ENCODE measurements at regions not wholly inside any gene's neighbourhood (a gene's known extent, or its start where the extent isn't known, plus 50 kb on each side); places are given as distances from the start of the nearest gene placed in this dataset.
"Not testable (repeated sequence)": the region's sequence is repeated elsewhere in the genome, so short reads cannot be mapped to it uniquely, and the experiment has no call there.

DNA sequence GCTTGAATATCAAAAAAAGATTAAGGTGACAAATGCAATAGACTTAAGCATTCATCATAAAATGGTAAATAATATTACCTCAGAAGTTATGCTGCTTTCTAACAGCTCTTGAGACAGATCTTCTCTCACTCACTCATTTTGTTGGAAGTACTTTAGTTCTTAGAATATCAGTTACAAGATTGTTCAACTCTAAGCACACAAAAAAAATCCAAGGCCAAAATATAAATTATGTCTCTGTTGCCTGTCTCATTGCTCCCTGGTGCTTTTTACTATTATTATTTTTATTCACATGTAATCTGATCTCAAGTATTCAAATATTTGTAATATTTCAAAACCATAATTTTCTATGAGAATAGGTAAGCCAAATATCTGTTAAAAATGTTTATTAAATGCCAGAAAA lies 259.4 kb upstream of the HSF2 start:
- in situ Hi-C loops (cut with HindIII; ENCODE audit: low sequenced_read_pairs): no loop called here

- in situ Hi-C loops (cut with HindIII; ENCODE audit: low sequenced_read_pairs): no loop called here
Measured at GRCh38 chr6:122141246-122141645, 258.2 kb upstream of the HSF2 start.

GRCh38 chr6:122143813-122144601 lies 255.4 kb upstream of the HSF2 start:
- in situ Hi-C loops (cut with HindIII; ENCODE audit: low sequenced_read_pairs): no loop called here

DNA sequence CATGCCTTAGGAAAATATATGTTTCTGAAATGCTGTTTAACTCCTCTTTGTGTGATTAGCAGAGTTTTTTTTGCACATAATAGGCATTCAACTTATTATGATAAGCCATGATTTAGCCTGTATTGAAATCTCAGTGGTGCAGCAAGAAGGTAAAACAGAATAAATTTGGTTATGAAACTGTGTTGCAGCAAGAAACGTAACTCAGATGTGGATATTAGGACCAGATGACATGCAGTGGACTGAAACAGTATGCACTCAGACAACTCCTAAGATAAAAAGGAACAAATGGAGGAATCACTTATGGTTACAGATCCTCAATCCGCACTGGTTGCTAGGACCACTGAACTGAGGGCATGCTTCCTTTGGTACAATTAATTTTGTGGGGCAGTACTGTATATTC lies 254.2 kb upstream of the HSF2 start:
- in situ Hi-C loops (cut with HindIII; ENCODE audit: low sequenced_read_pairs): no loop called here

GRCh38 chr6:122145741-122146240 lies 253.7 kb upstream of the HSF2 start:
- in situ Hi-C loops (cut with HindIII; ENCODE audit: low sequenced_read_pairs): no loop called here

DNA sequence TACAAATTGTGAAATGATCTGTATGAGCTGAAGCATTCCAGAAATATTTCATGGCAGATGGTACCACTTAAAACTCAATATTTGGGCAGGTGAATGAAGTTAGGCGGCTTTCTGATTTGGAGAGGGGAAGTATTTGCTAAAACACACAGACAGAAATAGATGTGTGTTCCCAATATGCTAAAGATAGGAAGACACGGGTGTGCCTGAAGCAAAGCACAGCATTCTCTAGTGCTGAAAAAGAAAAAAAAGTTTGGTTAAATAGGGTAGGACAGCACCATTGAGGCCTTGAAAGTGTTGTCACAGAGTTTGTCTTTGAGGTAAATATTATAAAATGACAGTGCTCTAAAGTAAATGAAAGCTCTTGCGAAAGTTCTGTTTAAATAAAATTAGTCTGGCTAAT lies 252.2 kb upstream of the HSF2 start:
- in situ Hi-C loops (cut with HindIII; ENCODE audit: low sequenced_read_pairs): no loop called here

GRCh38 chr6:122151066-122151465 lies 248.4 kb upstream of the HSF2 start:
- in situ Hi-C loops (cut with HindIII; ENCODE audit: low sequenced_read_pairs): no loop called here

GRCh38 chr6:122151763-122152162 lies 247.7 kb upstream of the HSF2 start:
- in situ Hi-C loops (cut with HindIII; ENCODE audit: low sequenced_read_pairs): no loop called here

DNA sequence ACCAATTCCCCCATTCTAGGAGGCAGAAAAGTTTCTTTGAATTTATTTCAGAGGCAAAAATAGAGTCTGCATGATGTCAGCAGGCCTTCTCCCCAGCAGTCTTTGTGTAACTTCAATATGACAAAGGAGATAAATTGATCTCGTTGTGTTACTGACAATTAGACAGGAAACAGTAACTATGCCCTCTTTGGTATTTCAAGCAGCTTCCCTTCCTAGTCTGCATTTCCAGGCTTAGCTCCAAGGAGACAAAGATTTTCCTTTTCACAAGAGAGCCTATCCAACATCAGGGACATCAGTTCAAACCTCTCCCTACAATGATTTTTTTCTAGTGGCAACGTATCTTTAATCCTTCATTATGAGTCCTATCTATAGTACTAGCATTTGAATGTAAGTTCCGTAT lies 245.9 kb upstream of the HSF2 start:
- in situ Hi-C loops (cut with HindIII; ENCODE audit: low sequenced_read_pairs): no loop called here

DNA sequence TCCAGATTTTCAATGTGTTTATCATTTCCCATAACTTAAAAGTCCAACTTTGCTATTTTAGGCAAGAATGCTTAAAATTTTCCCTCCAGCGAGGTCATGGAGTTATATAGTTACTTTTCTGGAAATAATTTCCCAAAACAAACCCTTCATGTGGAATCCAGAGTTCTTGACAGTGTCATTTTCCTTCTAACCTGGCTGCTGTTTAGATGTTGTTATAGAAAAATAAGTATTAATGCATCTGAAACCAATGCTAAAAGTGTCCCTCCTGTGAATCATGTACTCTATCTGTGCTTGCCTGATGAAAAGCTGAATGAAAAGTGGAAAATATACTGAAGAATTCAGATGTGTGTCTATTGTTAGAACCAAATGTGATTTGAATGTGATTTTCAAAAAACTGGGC lies 245.3 kb upstream of the HSF2 start:
- in situ Hi-C loops (cut with HindIII; ENCODE audit: low sequenced_read_pairs): no loop called here

GRCh38 chr6:122154912-122155575 lies 244.4 kb upstream of the HSF2 start:
- in situ Hi-C loops (cut with HindIII; ENCODE audit: low sequenced_read_pairs): no loop called here

- in situ Hi-C loops (cut with HindIII; ENCODE audit: low sequenced_read_pairs): no loop called here
Measured at GRCh38 chr6:122161136-122161535, 238.3 kb upstream of the HSF2 start.

GRCh38 chr6:122165014-122165413 lies 234.4 kb upstream of the HSF2 start:
- in situ Hi-C loops (cut with HindIII; ENCODE audit: low sequenced_read_pairs): no loop called here

DNA sequence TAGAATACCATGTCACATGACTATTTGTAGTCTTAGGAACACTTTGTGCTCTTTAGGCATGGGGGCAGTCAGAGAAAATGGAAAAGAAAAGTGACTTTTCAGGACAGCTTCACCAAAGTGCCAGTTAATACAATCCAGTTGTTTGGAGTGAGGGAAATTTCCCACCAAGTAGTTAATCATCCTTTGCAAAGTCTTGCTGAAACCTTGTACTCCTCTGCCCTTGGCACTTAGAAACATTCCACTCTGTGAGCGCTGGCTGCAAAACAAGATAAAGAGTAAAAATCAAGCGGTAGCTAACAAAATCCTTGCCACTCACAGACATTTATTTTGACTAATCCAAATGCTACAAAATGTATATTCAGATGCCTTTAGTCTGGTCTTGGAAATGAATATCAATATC lies 229.2 kb upstream of the HSF2 start:
- in situ Hi-C loops (cut with HindIII; ENCODE audit: low sequenced_read_pairs): no loop called here

GRCh38 chr6:122178988-122179387 lies 220.5 kb upstream of the HSF2 start:
- in situ Hi-C loops (cut with HindIII; ENCODE audit: low sequenced_read_pairs): no loop called here

DNA sequence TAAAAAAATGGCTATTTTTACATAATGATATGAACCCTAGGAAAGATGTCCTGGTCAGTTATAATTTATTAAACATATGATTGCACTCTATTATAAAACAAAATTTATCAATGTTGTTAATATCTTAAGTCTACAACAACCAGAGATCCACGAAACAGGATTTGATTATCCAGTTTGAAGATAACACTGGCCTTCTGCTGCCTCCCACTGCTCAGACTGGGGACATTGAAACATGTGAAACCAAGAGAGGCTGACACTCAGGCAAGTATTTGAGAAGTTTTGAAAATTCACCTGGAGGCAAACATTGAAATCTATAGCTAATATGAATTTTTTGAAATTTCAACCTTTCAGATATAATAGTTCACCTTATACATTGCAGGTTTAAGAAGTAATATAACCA lies 219.3 kb upstream of the HSF2 start:
- in situ Hi-C loops (cut with HindIII; ENCODE audit: low sequenced_read_pairs): no loop called here

- in situ Hi-C loops (cut with HindIII; ENCODE audit: low sequenced_read_pairs): no loop called here
Measured at GRCh38 chr6:122182061-122182460, 217.4 kb upstream of the HSF2 start.

GRCh38 chr6:122184401-122184827 lies 215.0 kb upstream of the HSF2 start:
- in situ Hi-C loops (cut with HindIII; ENCODE audit: low sequenced_read_pairs): no loop called here

DNA sequence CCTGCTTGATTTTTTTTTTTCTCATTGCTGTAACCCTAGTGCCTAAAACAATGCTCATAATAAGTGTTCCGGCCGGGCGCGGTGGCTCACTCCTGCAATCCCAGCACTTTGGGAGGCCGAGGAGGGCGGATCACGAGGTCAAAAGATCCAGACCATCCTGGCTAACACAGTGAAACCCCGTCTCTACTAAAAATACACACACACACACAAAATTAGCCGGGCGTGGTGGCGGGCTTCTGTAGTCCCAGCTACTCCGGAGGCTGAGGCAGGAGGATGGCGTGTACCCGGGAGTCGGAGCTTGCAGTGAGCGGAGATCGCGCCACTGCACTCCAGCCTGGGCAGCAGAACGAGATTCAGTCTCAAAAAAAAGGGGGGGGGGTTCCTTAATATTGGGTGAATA lies 214.0 kb upstream of the HSF2 start:
- in situ Hi-C loops (cut with HindIII; ENCODE audit: low sequenced_read_pairs): not testable (repeated sequence)

- in situ Hi-C loops (cut with HindIII; ENCODE audit: low sequenced_read_pairs): no loop called here
Measured at GRCh38 chr6:122187186-122187585, 212.3 kb upstream of the HSF2 start.

- in situ Hi-C loops (cut with HindIII; ENCODE audit: low sequenced_read_pairs): no loop called here
Measured at GRCh38 chr6:122198922-122199321, 200.5 kb upstream of the HSF2 start.

DNA sequence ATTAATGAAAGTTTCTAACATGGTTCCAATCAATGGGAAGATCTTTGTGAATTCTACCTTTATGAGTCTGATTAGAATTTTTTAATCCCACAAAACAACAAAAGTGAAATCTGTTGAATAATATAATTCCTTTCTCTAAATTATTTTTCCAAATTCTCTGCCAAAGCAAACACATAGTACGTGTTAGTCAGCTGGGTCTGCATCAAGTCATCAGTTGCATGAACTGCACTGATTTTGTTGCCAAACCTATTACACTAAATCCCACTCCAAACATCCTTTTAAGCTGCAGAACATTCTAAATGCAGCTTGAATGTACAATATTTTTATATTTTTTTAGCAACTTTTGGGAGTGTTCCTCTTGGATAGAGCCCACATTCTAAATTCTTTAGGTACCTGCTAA lies 199.0 kb upstream of the HSF2 start:
- in situ Hi-C loops (cut with HindIII; ENCODE audit: low sequenced_read_pairs): no loop called here
